HUES64 (cell line): ENCODE measurements at regions not wholly inside any gene's neighbourhood (a gene's known extent, or its start where the extent isn't known, plus 50 kb on each side); places are given as distances from the start of the nearest gene placed in this dataset.

Source experiments
- H3K27ac ChIP-seq: 2 replicates; pipeline ENCODE4 v1.7.0; 2013; ENCODE audit warnings: low read depth, low read length, inconsistent platforms
- H3K27me3 ChIP-seq: 2 replicates; pipeline ENCODE4 v1.6.1; 2013; ENCODE audit warnings: mild to moderate bottlenecking, low read length; ENCODE audit not compliant: insufficient read depth
- H3K36me3 ChIP-seq: 2 replicates; pipeline ENCODE4 v1.6.1; 2013; ENCODE audit warnings: mild to moderate bottlenecking, low read length; ENCODE audit not compliant: insufficient read depth
- H3K4me1 ChIP-seq: 2 replicates; pipeline ENCODE4 v1.6.1; 2013; ENCODE audit warnings: mild to moderate bottlenecking, low read length, moderate library complexity; ENCODE audit not compliant: insufficient read depth
- H3K4me3 ChIP-seq: 2 replicates; pipeline ENCODE4 v1.5.1; 2013; ENCODE audit warnings: mild to moderate bottlenecking, low read length, moderate library complexity
- H3K9ac ChIP-seq: 2 replicates; pipeline ENCODE4 v1.6.1; 2013; ENCODE audit warnings: mild to moderate bottlenecking, low read depth, low read length
- H3K9me3 ChIP-seq: 2 replicates; pipeline ENCODE4 v1.6.1; 2013; ENCODE audit warnings: low read depth, low read length; ENCODE audit not compliant: insufficient read depth
- WGBS: fragments of 150-250, 120-280 bp; methylation state at CpG from one replicate; pipeline ENCODE4 v1.1.7; 2013; ENCODE audit warnings: missing lambda C conversion rate; 5-methylcytosine and 5-hydroxymethylcytosine counted together

- 100% methylated on average over 2 of the region's 2 CpGs for WGBS
- no peak overlapping the region for H3K4me3 ChIP-seq
- no peaks in the 10 kb centered on the region for H3K9me3 ChIP-seq
- H3K36me3 ChIP-seq = no peaks in the 10 kb centered on the region
- no peak overlapping the region for H3K27ac ChIP-seq
- no peaks in the 10 kb centered on the region for H3K27me3 ChIP-seq
- H3K4me1 ChIP-seq = no peaks in the 10 kb centered on the region; the same call in 1 of the 2 replicates
- no peak overlapping the region for H3K9ac ChIP-seq
Measured at GRCh38 chr5:89729623-89730301, 679.8 kb downstream of the CETN3 start.

DNA sequence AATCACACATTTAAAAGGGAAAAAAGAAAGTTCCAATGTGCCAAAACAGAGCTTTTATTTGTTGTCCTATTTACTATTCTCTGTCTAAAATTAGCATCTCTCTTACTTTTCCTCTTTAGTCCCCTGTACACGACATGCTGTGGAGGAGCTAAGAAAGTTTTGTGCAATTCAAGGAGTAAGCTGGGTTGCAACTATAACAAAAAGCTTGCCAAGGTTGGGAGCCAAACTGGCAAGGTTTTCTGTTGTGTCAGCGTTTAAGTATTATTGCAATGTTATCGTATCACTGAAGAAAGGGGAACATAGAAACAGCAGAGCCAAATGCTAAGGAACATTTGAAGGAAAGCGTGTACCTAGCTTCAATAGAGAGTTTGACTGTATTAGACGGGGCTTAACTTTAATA is 680.8 kb downstream of the CETN3 start:
- Histone ChIP-seq H3K4me1 (no peaks in the 10 kb centered on the region; the same call in 1 of the 2 replicates), H3K27ac (no peak overlapping the region), H3K4me3 (no peak overlapping the region), H3K9me3 (no peaks in the 10 kb centered on the region), H3K9ac (no peak overlapping the region), H3K36me3 (no peaks in the 10 kb centered on the region), H3K27me3 (no peaks in the 10 kb centered on the region)
- 94% methylated on average over 4 of the region's 5 CpGs for WGBS

DNA sequence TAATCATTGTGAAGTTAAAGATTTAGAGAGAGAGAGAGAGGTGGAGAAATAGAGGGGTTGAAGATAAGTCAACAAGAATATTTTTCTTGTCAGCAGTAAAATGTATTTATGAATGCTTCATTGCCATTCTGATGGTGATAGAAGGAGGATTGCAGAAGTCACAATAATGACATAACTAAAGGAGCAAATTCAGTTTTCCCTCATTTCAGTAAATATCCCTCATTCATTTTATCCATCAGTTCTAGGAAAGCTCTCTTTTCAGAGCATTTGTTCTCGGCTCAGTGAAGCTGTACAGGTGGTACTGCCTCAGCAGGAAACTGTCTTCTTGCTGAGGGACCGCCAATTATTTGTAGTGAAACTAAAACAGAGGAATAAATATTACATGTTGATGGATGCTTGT is 681.4 kb downstream of the CETN3 start:
- WGBS = 97% methylated on average over 2 of the region's 2 CpGs
- Histone ChIP-seq H3K9ac (no peak overlapping the region), H3K27me3 (no peaks in the 10 kb centered on the region), H3K27ac (no peak overlapping the region), H3K36me3 (no peaks in the 10 kb centered on the region), H3K4me1 (peaks cover 1% of the 10 kb centered on the region; the same call in 1 of the 2 replicates), H3K4me3 (no peak overlapping the region), H3K9me3 (no peaks in the 10 kb centered on the region)

DNA sequence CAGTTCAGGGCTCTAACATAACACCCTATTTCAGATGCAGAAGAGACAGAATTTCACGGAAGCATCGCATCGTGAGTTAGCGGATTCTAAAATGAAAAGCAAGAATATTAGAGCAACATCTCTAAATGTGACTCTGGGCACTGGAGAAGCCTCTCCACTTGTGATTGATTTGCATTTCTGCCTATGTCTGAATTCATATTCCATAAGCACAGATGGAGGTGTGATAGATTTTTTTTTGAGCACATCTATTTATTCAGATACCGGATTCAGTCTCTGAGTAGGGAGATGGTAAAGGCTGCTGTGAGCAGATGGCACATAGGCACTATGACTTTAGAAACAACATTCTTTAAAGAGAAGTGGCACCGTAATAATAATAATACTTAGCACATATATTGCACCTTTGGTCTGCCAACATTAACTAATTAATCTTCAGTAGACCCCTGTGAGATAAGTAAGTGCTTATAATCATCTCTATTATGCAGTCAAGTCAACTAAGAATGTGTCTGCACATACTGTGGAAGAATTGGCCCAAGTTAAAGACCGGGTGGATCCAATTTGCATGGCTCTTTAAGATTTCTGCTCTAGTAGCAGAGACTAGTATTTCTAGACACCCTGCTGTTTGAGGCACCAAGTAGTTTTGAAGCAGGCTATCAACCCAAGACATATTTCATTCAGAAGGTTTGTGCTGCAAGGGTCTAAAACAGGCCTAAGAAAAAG is 685.0 kb downstream of the CETN3 start:
- Histone ChIP-seq H3K9me3 (no peaks in the 10 kb centered on the region), H3K4me3 (no peak overlapping the region), H3K36me3 (no peaks in the 10 kb centered on the region), H3K27me3 (no peaks in the 10 kb centered on the region), H3K27ac (no peak overlapping the region), H3K9ac (no peak overlapping the region), H3K4me1 (peaks cover 12% of the 10 kb centered on the region)
- 94% methylated on average over 7 of the region's 7 CpGs for WGBS

- Histone ChIP-seq H3K27me3 (no peaks in the 10 kb centered on the region), H3K36me3 (no peaks in the 10 kb centered on the region), H3K4me1 (peaks cover 12% of the 10 kb centered on the region; the same call in 1 of the 2 replicates), H3K4me3 (no peak overlapping the region), H3K9ac (no peak overlapping the region), H3K9me3 (no peaks in the 10 kb centered on the region), H3K27ac (no peak overlapping the region)
- 100% methylated on average over 1 of the region's 2 CpGs for WGBS
Measured at GRCh38 chr5:89723907-89724306, 685.6 kb downstream of the CETN3 start.

DNA sequence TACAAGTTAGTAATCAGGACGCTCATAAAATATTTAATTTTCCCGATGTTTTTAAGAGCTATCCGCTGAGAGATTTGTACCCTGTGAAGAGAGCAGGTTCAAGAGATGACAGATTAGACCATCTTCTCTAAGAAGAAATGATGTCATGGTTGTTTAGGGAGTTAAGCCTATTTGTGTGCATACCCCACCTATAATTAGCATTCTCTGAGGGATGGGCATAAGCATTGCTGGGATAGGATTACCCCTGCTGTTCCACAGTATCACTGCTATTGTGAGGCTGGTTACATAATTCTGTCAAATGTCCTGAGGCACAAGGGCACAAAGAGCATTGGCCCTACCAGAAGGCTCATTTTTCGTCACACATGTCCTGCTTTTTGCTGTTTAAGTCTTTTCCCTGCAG is 687.0 kb downstream of the CETN3 start:
- Histone ChIP-seq H3K9me3 (no peaks in the 10 kb centered on the region), H3K27me3 (no peaks in the 10 kb centered on the region), H3K9ac (no peak overlapping the region), H3K27ac (no peak overlapping the region), H3K4me3 (no peak overlapping the region), H3K4me1 (peaks cover 12% of the 10 kb centered on the region; the same call in 1 of the 2 replicates), H3K36me3 (no peaks in the 10 kb centered on the region)
- WGBS = 91% methylated on average over 4 of the region's 4 CpGs

GRCh38 chr5:89721931-89722330 is 687.6 kb downstream of the CETN3 start:
- Histone ChIP-seq H3K9ac (no peak overlapping the region), H3K9me3 (no peaks in the 10 kb centered on the region), H3K36me3 (no peaks in the 10 kb centered on the region), H3K27ac (no peak overlapping the region), H3K4me1 (peaks cover 12% of the 10 kb centered on the region; the same call in 1 of the 2 replicates), H3K27me3 (no peaks in the 10 kb centered on the region), H3K4me3 (no peak overlapping the region)

DNA sequence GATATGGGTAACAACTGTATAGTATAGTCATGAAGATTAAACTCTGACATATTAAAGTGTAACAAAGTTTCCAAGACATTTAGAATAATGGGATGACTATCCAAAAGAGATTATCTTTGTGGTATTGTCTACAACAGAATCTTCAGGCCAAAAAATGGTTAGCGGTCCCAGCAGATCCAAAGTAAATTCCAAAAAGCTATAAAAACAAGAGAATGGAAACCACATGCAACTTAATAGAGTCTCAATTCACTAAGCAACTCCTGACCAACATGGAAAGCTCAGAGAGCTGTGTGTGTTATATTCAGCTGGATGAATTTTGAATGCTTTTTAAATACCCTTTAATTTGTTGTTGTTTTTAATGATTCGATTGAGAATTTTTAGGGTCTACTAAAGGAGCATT is 688.2 kb downstream of the CETN3 start:
- no peak overlapping the region for H3K9ac ChIP-seq
- H3K27ac ChIP-seq = no peak overlapping the region
- no peaks in the 10 kb centered on the region for H3K36me3 ChIP-seq
- no peaks in the 10 kb centered on the region for H3K9me3 ChIP-seq
- WGBS = 90% methylated on average over 1 of the region's 2 CpGs
- H3K27me3 ChIP-seq = no peaks in the 10 kb centered on the region
- H3K4me1 ChIP-seq = peaks cover 12% of the 10 kb centered on the region; the same call in 1 of the 2 replicates
- H3K4me3 ChIP-seq = no peak overlapping the region

GRCh38 chr5:89712134-89712700 is 697.3 kb downstream of the CETN3 start:
- H3K27me3 ChIP-seq = no peaks in the 10 kb centered on the region
- WGBS = 68% methylated on average over 1 of the region's 3 CpGs
- no peaks in the 10 kb centered on the region for H3K36me3 ChIP-seq
- no peak overlapping the region for H3K27ac ChIP-seq
- no peaks in the 10 kb centered on the region for H3K9me3 ChIP-seq
- no peak overlapping the region for H3K4me3 ChIP-seq
- H3K9ac ChIP-seq = no peak overlapping the region
- peaks cover 11% of the 10 kb centered on the region for H3K4me1 ChIP-seq

- Histone ChIP-seq H3K27me3 (no peaks in the 10 kb centered on the region), H3K9me3 (no peaks in the 10 kb centered on the region), H3K9ac (no peak overlapping the region), H3K4me3 (no peak overlapping the region), H3K4me1 (peaks cover 18% of the 10 kb centered on the region), H3K27ac (no peak overlapping the region), H3K36me3 (no peaks in the 10 kb centered on the region)
- 97% methylated on average over 1 of the region's 1 CpG for WGBS
Measured at GRCh38 chr5:89711526-89711925, 698.0 kb downstream of the CETN3 start.

- WGBS = 77% methylated on average over 1 of the region's 1 CpG
Measured at GRCh38 chr5:89710006-89710405, 699.5 kb downstream of the CETN3 start.

More at GRCh38 chr5:89710006-89710405, 699.5 kb downstream of the CETN3 start:
- no peak overlapping the region for H3K4me3 ChIP-seq
- H3K9ac ChIP-seq = no peak overlapping the region
- no peaks in the 10 kb centered on the region for H3K27me3 ChIP-seq
- H3K36me3 ChIP-seq = no peaks in the 10 kb centered on the region
- no peaks in the 10 kb centered on the region for H3K9me3 ChIP-seq
- H3K4me1 ChIP-seq = peaks cover 33% of the 10 kb centered on the region
- H3K27ac ChIP-seq = no peak overlapping the region
